ENCODE measurements at regions not wholly inside any gene's neighbourhood (a gene's known extent, or its start where the extent isn't known, plus 50 kb on each side); places are given as distances from the start of the nearest gene placed in this dataset.

GRCh38 chr3:64444490-64445108 is 219.3 kb upstream of the PRICKLE2 start:
- no peak for TF ChIP-seq POLR2A (IDR thresholded peaks at IDR 0.05)
- TF ChIP-seq CTCF (IDR thresholded peaks at IDR 0.05 in 8 of 11, conservative IDR thresholded peaks at IDR 0.05 in 3 of 11), result no peak

All from spleen (tissue), 7 donors.